ENCODE measurements at regions not wholly inside any gene's neighbourhood (a gene's known extent, or its start where the extent isn't known, plus 50 kb on each side); places are given as distances from the start of the nearest gene placed in this dataset.

DNA sequence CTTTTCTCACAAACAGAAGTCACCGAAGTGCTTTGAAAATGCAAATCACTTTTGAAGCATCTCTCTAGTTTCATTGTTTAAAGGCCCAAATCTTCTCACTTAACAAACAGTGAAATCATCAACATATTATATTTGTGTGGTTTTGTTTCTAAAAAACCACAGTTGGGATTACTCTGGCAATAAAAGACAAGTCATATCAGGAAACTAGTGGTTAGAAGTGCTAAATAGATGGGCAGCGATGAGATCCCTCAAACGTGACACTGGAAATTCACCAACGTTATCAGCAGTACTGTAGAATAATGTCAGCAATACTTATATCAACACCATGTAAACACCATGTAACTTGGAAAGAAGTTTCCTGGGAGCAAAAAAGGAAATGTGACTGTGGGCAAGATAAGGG lies 893.5 kb downstream of the SUCLG1 start:
- Mint-ChIP-seq H3K4me1 (ENCODE audit: low read depth) (no peaks in the 10 kb centered on the region), H3K4me3 (ENCODE audit: unreplicated experiment) (no peak overlapping the region), H3K27me3 (ENCODE audit: low read depth) (peaks cover 3% of the 10 kb centered on the region), H3K27ac (ENCODE audit: unreplicated experiment) (no peak overlapping the region), H3K36me3 (ENCODE audit: low read depth) (no peaks in the 10 kb centered on the region), H3K9me3 (ENCODE audit: low read depth) (no peaks in the 10 kb centered on the region)
- TF ChIP-seq CTCF (IDR thresholded peaks at IDR 0.05), result no peak
- DNase-seq (ENCODE audit: low spot score), result no peak

DNA sequence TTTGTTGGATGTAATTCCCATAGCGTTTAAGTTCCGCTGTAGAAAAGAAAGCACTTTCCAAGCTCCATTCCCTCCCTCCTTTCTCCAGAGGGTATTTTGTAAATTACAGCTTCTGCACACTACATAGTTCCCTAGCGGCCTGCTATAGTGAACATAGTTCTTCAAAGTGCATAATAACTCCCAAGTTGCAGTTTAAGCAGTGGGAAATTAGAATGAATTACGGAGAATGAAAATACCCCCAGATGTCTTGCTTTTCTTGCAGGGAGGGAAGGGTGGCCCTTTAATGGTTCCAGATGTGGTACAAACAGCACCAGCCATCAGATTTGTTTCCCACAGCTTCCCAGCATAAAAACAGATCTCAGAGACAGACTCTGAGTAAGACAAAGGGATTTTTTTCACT lies 893.9 kb downstream of the SUCLG1 start:
- H3K36me3 Mint-ChIP-seq (ENCODE audit: low read depth), result no peaks in the 10 kb centered on the region
- H3K27ac Mint-ChIP-seq (ENCODE audit: unreplicated experiment), result no peak overlapping the region
- H3K27me3 Mint-ChIP-seq (ENCODE audit: low read depth), result no peaks in the 10 kb centered on the region
- no peak overlapping the region for H3K4me3 Mint-ChIP-seq (ENCODE audit: unreplicated experiment)
- no peaks in the 10 kb centered on the region for H3K4me1 Mint-ChIP-seq (ENCODE audit: low read depth)
- DNase-seq (ENCODE audit: low spot score), result no peak
- TF ChIP-seq CTCF (IDR thresholded peaks at IDR 0.05), result no peak
- no peaks in the 10 kb centered on the region for H3K9me3 Mint-ChIP-seq (ENCODE audit: low read depth)

GRCh38 chr2:83561592-83561991 lies 897.5 kb downstream of the SUCLG1 start:
- Mint-ChIP-seq H3K9me3 (ENCODE audit: low read depth) (no peaks in the 10 kb centered on the region), H3K27ac (ENCODE audit: unreplicated experiment) (no peak overlapping the region), H3K36me3 (ENCODE audit: low read depth) (no peaks in the 10 kb centered on the region), H3K4me3 (ENCODE audit: unreplicated experiment) (no peak overlapping the region), H3K4me1 (ENCODE audit: low read depth) (no peaks in the 10 kb centered on the region), H3K27me3 (ENCODE audit: low read depth) (no peaks in the 10 kb centered on the region)
- no peak for TF ChIP-seq CTCF (IDR thresholded peaks at IDR 0.05)
- no peak for DNase-seq (ENCODE audit: low spot score)

- DNase-seq (ENCODE audit: low spot score), result no peak
- no peak overlapping the region for H3K4me3 Mint-ChIP-seq (ENCODE audit: unreplicated experiment)
- H3K4me1 Mint-ChIP-seq (ENCODE audit: low read depth), result no peaks in the 10 kb centered on the region
- H3K36me3 Mint-ChIP-seq (ENCODE audit: low read depth), result no peaks in the 10 kb centered on the region
- no peak overlapping the region for H3K27ac Mint-ChIP-seq (ENCODE audit: unreplicated experiment)
- no peaks in the 10 kb centered on the region for H3K27me3 Mint-ChIP-seq (ENCODE audit: low read depth)
- no peak for TF ChIP-seq CTCF (IDR thresholded peaks at IDR 0.05)
- no peaks in the 10 kb centered on the region for H3K9me3 Mint-ChIP-seq (ENCODE audit: low read depth)
Measured at GRCh38 chr2:83536556-83536955, 922.5 kb downstream of the SUCLG1 start.

- no peaks in the 10 kb centered on the region for H3K36me3 Mint-ChIP-seq (ENCODE audit: low read depth)
- H3K4me1 Mint-ChIP-seq (ENCODE audit: low read depth), result no peaks in the 10 kb centered on the region
- no peaks in the 10 kb centered on the region for H3K9me3 Mint-ChIP-seq (ENCODE audit: low read depth)
- DNase-seq (ENCODE audit: low spot score), result no peak
- H3K27me3 Mint-ChIP-seq (ENCODE audit: low read depth), result no peaks in the 10 kb centered on the region
- no peak for TF ChIP-seq CTCF (IDR thresholded peaks at IDR 0.05)
- H3K27ac Mint-ChIP-seq (ENCODE audit: unreplicated experiment), result no peak overlapping the region
- H3K4me3 Mint-ChIP-seq (ENCODE audit: unreplicated experiment), result no peak overlapping the region
Measured at GRCh38 chr2:83534416-83534815, 924.7 kb downstream of the SUCLG1 start.

All from chondrocyte (in vitro differentiated cells).